Mesenchymal stem cell (in vitro differentiated cells and primary cell): ENCODE measurements at regions not wholly inside any gene's neighbourhood (a gene's known extent, or its start where the extent isn't known, plus 50 kb on each side); places are given as distances from the start of the nearest gene placed in this dataset.
"Not testable (repeated sequence)": the region's sequence is repeated elsewhere in the genome, so short reads cannot be mapped to it uniquely, and the experiment has no call there.

Source experiments
- DNase-seq: peaks from one replicate; pipeline ENCODE4 v3.0.0-alpha.2; 2013
- H2AFZ ChIP-seq: one replicate; pipeline ENCODE4 v1.6.1; 2013; ENCODE audit warnings: low read depth, mild to moderate bottlenecking, control low read depth, inconsistent platforms, low read length, moderate library complexity
- H2AK5ac ChIP-seq: 2 replicates; pipeline ENCODE4 v1.6.1; 2013; ENCODE audit warnings: low read length, moderate library complexity, mild to moderate bottlenecking, inconsistent platforms; ENCODE audit not compliant: severe bottlenecking
- H2BK120ac ChIP-seq: one replicate; pipeline ENCODE4 v1.6.1; 2013; ENCODE audit warnings: low read depth, mild to moderate bottlenecking, inconsistent platforms, low read length, moderate library complexity
- H2BK12ac ChIP-seq, 2 experiments: one replicate each; pipeline ENCODE4 v1.6.1; 2013; ENCODE audit warnings: inconsistent platforms in 2 of 2, low read length in 2 of 2, mild to moderate bottlenecking in 2 of 2, moderate library complexity in 2 of 2, control low read depth in 1 of 2
- H2BK15ac ChIP-seq: one replicate; pipeline ENCODE4 v1.6.1; 2013; ENCODE audit warnings: mild to moderate bottlenecking, low read depth, inconsistent platforms; ENCODE audit not compliant: poor library complexity, severe bottlenecking
- H2BK5ac ChIP-seq: 2 replicates; pipeline ENCODE4 v1.6.1; 2013; ENCODE audit warnings: low read depth, mild to moderate bottlenecking, low read length, control low read depth, inconsistent platforms; ENCODE audit not compliant: poor library complexity, severe bottlenecking
- H3K14ac ChIP-seq, 2 experiments: one replicate each; pipeline ENCODE4 v1.6.1; 2013; ENCODE audit warnings: inconsistent platforms in 2 of 2, low read length in 2 of 2, control low read depth in 1 of 2, mild to moderate bottlenecking in 1 of 2, moderate library complexity in 1 of 2
- H3K18ac ChIP-seq, 2 experiments: one replicate each; pipeline ENCODE4 v1.6.1; 2013; ENCODE audit warnings: inconsistent platforms in 2 of 2, low read length in 2 of 2, control low read depth in 1 of 2, low read depth in 1 of 2, mild to moderate bottlenecking in 1 of 2
- H3K23ac ChIP-seq, 2 experiments: one replicate each; pipeline ENCODE4 v1.6.1; 2013; ENCODE audit warnings: inconsistent platforms in 2 of 2, low read length in 2 of 2, mild to moderate bottlenecking in 2 of 2, moderate library complexity in 2 of 2, control low read depth in 1 of 2
- H3K27ac ChIP-seq: 2 replicates; pipeline ENCODE4 v1.5.1; 2013; ENCODE audit warnings: mild to moderate bottlenecking, moderate library complexity, low read length, control low read depth, inconsistent platforms; ENCODE audit not compliant: poor library complexity, severe bottlenecking
- H3K27me3 ChIP-seq, 2 experiments: 2 replicates each; pipeline versions ENCODE4 v1.6.1 to v1.7.0; 2013; ENCODE audit warnings: low read length in 2 of 2, mild to moderate bottlenecking in 2 of 2, moderate library complexity in 2 of 2, control low read depth in 1 of 2, inconsistent platforms in 1 of 2; ENCODE audit not compliant: control insufficient read depth in 1 of 2, insufficient read depth in 1 of 2
- H3K36me3 ChIP-seq, 2 experiments: 2 replicates each; pipeline versions ENCODE4 v1.6.1 to v1.7.0; 2013; ENCODE audit warnings: low read length in 2 of 2, control low read depth in 1 of 2, inconsistent platforms in 1 of 2, low read depth in 1 of 2, mild to moderate bottlenecking in 1 of 2; ENCODE audit not compliant: insufficient read depth in 2 of 2, control insufficient read depth in 1 of 2
- H3K4ac ChIP-seq, 2 experiments: one replicate each; pipeline ENCODE4 v1.6.1; 2013; ENCODE audit warnings: inconsistent platforms in 2 of 2, low read length in 2 of 2, mild to moderate bottlenecking in 2 of 2, moderate library complexity in 2 of 2, control low read depth in 1 of 2, low read depth in 1 of 2
- H3K4me1 ChIP-seq: 2 replicates; pipeline ENCODE4 v1.6.1; 2013; ENCODE audit warnings: low read depth, low read length, control low read depth; ENCODE audit not compliant: control insufficient read depth, insufficient read depth
- H3K4me2 ChIP-seq: 2 replicates; pipeline ENCODE4 v1.6.1; 2013; ENCODE audit warnings: low read length, mild to moderate bottlenecking, inconsistent platforms; ENCODE audit not compliant: poor library complexity, severe bottlenecking
- H3K4me3 ChIP-seq, 2 experiments: 2 replicates each; pipeline versions ENCODE4 v1.5.1 to v1.7.0; 2013; ENCODE audit warnings: low read length in 2 of 2, mild to moderate bottlenecking in 2 of 2, control low read depth in 1 of 2, low read depth in 1 of 2; ENCODE audit not compliant: insufficient read depth in 1 of 2
- H3K79me1 ChIP-seq: replicated peaks from 2 replicates; pipeline ENCODE4 v1.6.1; 2013; ENCODE audit warnings: mild to moderate bottlenecking, control low read depth, low read length, inconsistent platforms; ENCODE audit not compliant: poor library complexity, severe bottlenecking
- H3K9ac ChIP-seq: 2 replicates; pipeline ENCODE4 v1.7.0; 2013; ENCODE audit warnings: mild to moderate bottlenecking, low read length, moderate library complexity
- H3K9me3 ChIP-seq: 2 replicates; pipeline ENCODE4 v1.7.0; 2013; ENCODE audit warnings: mild to moderate bottlenecking, low read length; ENCODE audit not compliant: control insufficient read depth
- H4K8ac ChIP-seq: one replicate; pipeline ENCODE4 v1.6.1; 2013; ENCODE audit warnings: inconsistent platforms, mild to moderate bottlenecking, low read length, moderate library complexity
- H4K91ac ChIP-seq: one replicate; pipeline ENCODE4 v1.6.1; 2013; ENCODE audit warnings: mild to moderate bottlenecking, low read length, inconsistent platforms
- WGBS: methylation state at CpG from one replicate; pipeline ENCODE4 v1.1.7; 2013; ENCODE audit warnings: mixed read lengths; 5-methylcytosine and 5-hydroxymethylcytosine counted together

DNA sequence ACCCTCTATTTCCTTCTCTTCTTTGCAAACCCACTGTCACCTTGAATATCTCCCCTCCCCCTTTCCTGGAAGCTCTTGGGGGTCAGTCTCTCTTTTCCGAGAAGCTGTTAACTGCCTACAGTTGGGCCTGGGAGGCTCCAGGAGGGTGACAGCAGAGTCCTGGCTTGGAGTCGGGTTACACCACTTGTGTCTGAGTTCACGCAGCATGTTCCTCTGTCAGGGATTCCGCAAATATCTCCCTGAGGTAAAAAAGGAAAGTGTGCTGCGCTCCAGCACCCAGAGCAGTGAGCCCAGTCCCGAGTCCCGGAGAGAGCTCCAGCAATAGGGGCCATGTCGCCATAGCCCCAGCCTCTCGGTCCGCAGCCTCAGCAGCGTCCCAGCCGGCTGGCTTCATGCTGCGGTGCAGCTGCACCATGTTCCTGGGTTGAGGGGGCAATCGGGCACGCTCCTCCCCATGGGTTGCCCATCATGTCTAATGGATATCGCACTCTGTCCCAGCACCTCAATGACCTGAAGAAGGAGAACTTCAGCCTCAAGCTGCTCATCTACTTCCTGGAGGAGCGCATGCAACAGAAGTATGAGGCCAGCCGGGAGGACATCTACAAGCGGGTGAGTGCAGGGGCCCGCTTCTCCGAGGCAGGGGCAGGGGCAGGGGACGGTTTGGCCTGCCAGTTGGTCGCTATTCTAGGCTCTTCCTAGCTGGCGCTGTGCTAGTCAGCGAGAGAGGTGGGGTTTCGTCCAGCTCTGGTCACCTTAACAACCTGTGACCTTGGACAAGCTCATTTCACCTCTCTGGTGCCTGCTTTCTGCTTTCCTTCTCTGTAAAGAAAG lies 101.3 kb upstream of the SEC22B start:
- WGBS: no CpG with 5 or more reads among the region's 26 CpGs
- H2BK12ac ChIP-seq, H3K79me1 ChIP-seq, H2BK5ac ChIP-seq, H4K8ac ChIP-seq, H3K4me3 ChIP-seq, H3K27me3 ChIP-seq, H3K23ac ChIP-seq, H3K27ac ChIP-seq, H3K4me1 ChIP-seq, H2AK5ac ChIP-seq, H3K4me2 ChIP-seq, H3K4ac ChIP-seq, H3K9ac ChIP-seq, H3K18ac ChIP-seq, DNase-seq, H4K91ac ChIP-seq, H2BK120ac ChIP-seq, H3K14ac ChIP-seq, H3K36me3 ChIP-seq, H2BK15ac ChIP-seq, H2AFZ ChIP-seq, H3K9me3 ChIP-seq: not testable (repeated sequence)

DNA sequence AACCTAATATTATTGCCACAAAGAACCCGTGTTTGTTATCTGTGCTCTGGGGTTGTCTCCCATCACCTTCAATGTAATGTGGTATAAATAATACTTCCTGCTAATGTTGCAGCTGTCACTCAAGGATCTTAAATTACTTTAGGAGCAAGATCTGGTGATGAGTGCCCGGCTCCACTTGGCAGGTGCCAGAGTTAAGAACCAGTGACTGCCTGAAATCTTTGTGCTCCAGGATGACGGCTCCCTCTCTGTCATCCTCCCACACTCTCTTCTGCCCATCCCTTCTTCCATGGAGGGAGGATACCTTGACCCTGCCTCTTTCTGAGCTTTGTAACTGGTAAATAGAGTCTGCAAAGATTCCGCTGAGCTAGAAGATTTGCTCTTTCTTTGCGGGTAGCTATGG lies 100.4 kb upstream of the SEC22B start:
- not testable (repeated sequence) for H3K4me2 ChIP-seq, H2AK5ac ChIP-seq, H3K4me3 ChIP-seq, H3K9me3 ChIP-seq, H3K23ac ChIP-seq, H3K27ac ChIP-seq, H4K8ac ChIP-seq, H2BK12ac ChIP-seq, H3K79me1 ChIP-seq, H3K18ac ChIP-seq, H2BK5ac ChIP-seq, H2BK15ac ChIP-seq, H3K4ac ChIP-seq, H3K9ac ChIP-seq, H2BK120ac ChIP-seq, DNase-seq, H2AFZ ChIP-seq, H4K91ac ChIP-seq, H3K14ac ChIP-seq, H3K36me3 ChIP-seq, H3K27me3 ChIP-seq, H3K4me1 ChIP-seq
- WGBS: no CpG with 5 or more reads among the region's 5 CpGs

GRCh38 chr1:120274438-120274837 lies 98.1 kb upstream of the SEC22B start:
- WGBS: no CpG with 5 or more reads among the region's 3 CpGs
- not testable (repeated sequence) for H3K18ac ChIP-seq, H2BK120ac ChIP-seq, H2BK12ac ChIP-seq, H3K14ac ChIP-seq, H4K8ac ChIP-seq, H4K91ac ChIP-seq, H3K27me3 ChIP-seq, H3K4ac ChIP-seq, H3K36me3 ChIP-seq, H3K4me1 ChIP-seq, H3K9me3 ChIP-seq, H3K79me1 ChIP-seq, DNase-seq, H2BK5ac ChIP-seq, H2BK15ac ChIP-seq, H3K27ac ChIP-seq, H3K23ac ChIP-seq, H3K4me2 ChIP-seq, H3K9ac ChIP-seq, H3K4me3 ChIP-seq, H2AK5ac ChIP-seq, H2AFZ ChIP-seq

DNA sequence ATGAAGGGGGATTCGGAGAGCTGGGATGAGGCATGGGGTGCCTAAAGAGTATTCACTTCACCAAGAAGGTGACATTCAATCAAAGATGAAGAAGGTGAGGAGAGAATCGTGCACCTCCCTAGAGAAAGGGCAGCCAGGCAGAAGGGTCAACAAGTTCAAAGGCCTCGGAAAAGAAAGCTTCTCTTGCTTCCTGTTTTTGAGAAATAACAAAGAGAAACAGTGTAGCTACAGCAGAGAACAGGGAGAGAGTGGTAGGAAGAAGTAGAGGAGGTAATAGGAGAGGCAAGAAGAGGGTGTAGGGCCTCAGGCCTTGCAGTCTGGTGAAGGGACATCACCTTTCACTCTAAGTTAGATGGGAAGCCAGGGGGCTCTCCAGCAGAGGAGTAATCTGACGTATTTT lies 97.0 kb upstream of the SEC22B start:
- H2BK12ac ChIP-seq, H4K8ac ChIP-seq, H2AK5ac ChIP-seq, H2BK15ac ChIP-seq, H4K91ac ChIP-seq, H3K4ac ChIP-seq, H2BK5ac ChIP-seq, H2BK120ac ChIP-seq, H3K4me3 ChIP-seq, H3K4me2 ChIP-seq, H3K23ac ChIP-seq, H3K79me1 ChIP-seq, H3K4me1 ChIP-seq, H3K14ac ChIP-seq, H3K27ac ChIP-seq, H3K9me3 ChIP-seq, H3K36me3 ChIP-seq, H3K18ac ChIP-seq, H3K27me3 ChIP-seq, DNase-seq, H3K9ac ChIP-seq, H2AFZ ChIP-seq: not testable (repeated sequence)
- WGBS: no CpG with 5 or more reads among the region's 4 CpGs
